Mammary epithelial cell (primary cell): ENCODE measurements at regions not wholly inside any gene's neighbourhood (a gene's known extent, or its start where the extent isn't known, plus 50 kb on each side); places are given as distances from the start of the nearest gene placed in this dataset.

Source experiments
- CTCF ChIP-seq, 2 donors: IDR thresholded peaks in 1 of 2; conservative IDR thresholded peaks in 1 of 2; 2 replicates each; pipeline ENCODE4 v1.5.1; 2011 to 2012; ENCODE audit warnings: inconsistent platforms in 2 of 2, low read length in 2 of 2, mild to moderate bottlenecking in 2 of 2, control low read depth in 1 of 2, low read depth in 1 of 2; ENCODE audit not compliant: insufficient read depth in 1 of 2; ENCODE audit errors: extremely low read depth in 1 of 2
- EZH2 ChIP-seq: IDR thresholded peaks from 2 replicates; pipeline ENCODE4 v1.6.1; 2012; ENCODE audit warnings: low read length, inconsistent platforms, borderline replicate concordance

- TF ChIP-seq EZH2 (no peak), CTCF (conservative IDR thresholded peaks at IDR 0.05 in 1 of 2, IDR thresholded peaks at IDR 0.05 in 1 of 2; ENCODE audit: extremely low read depth in 1 of 2, insufficient read depth in 1 of 2, low read depth in 1 of 2, low read length in 2 of 2) (no peak)
Observed at GRCh38 chr5:83417884-83418283, 53.7 kb upstream of the VCAN start.
